OCI-LY1 (cell line): ENCODE measurements at regions not wholly inside any gene's neighbourhood (a gene's known extent, or its start where the extent isn't known, plus 50 kb on each side); places are given as distances from the start of the nearest gene placed in this dataset.

Source experiments
- CTCF ChIP-seq: fragments of 200-600 bp; sonication (generic), shearing (Covaris generic); IDR thresholded peaks from 2 replicates; pipeline ENCODE4 v1.5.1; 2017; ENCODE audit warnings: mild to moderate bottlenecking, antibody characterized with exemption, low read length, moderate library complexity, mixed read lengths
- EZH2 ChIP-seq: fragments of 200-600 bp; sonication (generic), shearing (Covaris generic); IDR thresholded peaks from 2 replicates; pipeline ENCODE4 v1.8.0; 2017; ENCODE audit warnings: borderline replicate concordance, mixed run types, mild to moderate bottlenecking, antibody characterized with exemption, low read length, moderate library complexity, mixed read lengths

GRCh38 chr2:53095227-53095626, 672.4 kb upstream of the CHAC2 start:
- no peak for TF ChIP-seq EZH2
- no peak for TF ChIP-seq CTCF
